ENCODE measurements at regions not wholly inside any gene's neighbourhood (a gene's known extent, or its start where the extent isn't known, plus 50 kb on each side); places are given as distances from the start of the nearest gene placed in this dataset.

DNA sequence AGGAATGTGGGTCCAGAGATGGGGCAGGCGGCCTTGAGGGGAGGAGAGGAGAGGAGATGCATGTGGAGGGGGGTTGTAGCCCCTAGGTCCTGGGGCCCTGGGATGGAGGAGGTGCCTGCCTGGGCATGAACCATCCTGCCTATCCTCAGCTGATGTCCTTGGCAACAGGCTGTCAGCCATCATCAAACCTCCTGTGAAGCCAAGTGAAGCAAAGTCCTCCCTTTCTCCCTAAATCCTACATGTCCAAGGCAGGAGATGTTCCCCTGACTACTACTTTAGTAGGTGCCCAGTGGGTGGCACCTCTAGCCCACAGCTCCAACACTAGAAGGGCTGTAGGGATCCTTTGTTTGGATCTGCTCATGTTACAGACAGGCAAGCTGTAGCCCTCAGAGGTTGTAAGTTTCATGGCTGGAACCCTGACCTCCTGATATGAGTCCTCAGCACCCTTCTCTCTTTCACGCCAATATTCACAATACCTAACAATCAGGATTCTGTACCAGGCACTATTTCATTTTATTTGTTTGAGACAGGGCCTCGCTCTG lies 66.6 kb upstream of the SYPL1 start:
- DNase-seq: no peak
- no peak overlapping the region for H3K4me3 ChIP-seq (replicated peaks in 1 of 3)
- WGBS, 2 donors: 94 to 96% methylated on average over 3 of the region's 3 CpGs
- H3K27ac ChIP-seq: no peak overlapping the region
- H3K27me3 ChIP-seq: no peaks in the 10 kb centered on the region
- H3K4me1 ChIP-seq: peaks cover 3 to 20% of the 10 kb centered on the region in 2 donors
- no peaks in the 10 kb centered on the region for H3K9me3 ChIP-seq
- intact Hi-C loops (cut with DNase I): loop anchor here (2.0 kb wide), 1 partner anchor 282 kb away; no protein-coding TSS in a partner anchor
- TF ChIP-seq CTCF (IDR thresholded peaks at IDR 0.05) (no peak), POLR2A (IDR thresholded peaks at IDR 0.05) (no peak)
- no peaks in the 10 kb centered on the region for H3K36me3 ChIP-seq

DNA sequence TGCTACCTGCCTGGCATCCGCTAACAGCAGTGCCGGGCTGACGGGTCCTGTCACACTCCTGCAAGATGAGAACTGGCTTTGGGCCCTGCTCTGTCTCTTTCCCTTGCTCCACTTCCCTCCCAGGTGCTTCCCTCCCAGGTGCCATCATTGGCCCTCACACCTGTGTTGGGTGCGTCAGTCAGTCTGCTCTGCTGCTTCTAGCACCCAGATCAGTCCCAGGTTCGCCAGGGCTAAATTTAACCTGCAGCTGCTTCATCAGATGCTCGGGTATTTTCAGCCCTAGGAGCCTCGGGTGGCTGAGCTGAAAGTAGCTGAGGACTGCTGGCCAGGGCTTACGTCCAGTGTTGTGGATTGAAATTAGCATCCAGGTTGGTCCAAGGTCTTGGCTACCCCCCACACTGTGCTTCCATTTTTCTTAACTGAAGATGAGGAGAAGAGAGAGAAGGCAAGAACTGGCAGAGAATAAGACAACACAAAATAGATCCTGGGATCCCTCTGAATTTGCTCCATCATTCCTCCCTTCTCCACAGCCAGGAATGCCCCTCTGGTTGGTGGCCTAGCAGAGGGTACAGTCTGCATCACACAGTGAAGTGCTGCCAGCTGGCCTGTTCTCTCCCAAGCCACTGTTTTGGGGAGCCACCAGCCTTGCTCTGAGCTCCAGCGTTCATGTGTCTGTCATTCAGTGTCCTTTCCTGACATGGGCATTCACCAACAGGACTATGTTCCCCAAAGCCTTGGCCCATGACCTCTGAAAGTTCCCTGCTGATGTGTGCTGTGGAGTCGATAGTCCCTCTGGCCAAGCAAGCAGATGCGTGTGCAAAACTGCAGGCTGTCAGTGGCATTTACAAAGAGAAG lies 65.9 kb upstream of the SYPL1 start:
- Histone ChIP-seq H3K36me3 (no peaks in the 10 kb centered on the region), H3K4me3 (replicated peaks in 1 of 3) (no peak overlapping the region), H3K27ac (no peak overlapping the region), H3K27me3 (no peaks in the 10 kb centered on the region), H3K9me3 (no peaks in the 10 kb centered on the region), H3K4me1 (peaks cover 3 to 20% of the 10 kb centered on the region in 2 donors)
- no peak for DNase-seq
- no peak for TF ChIP-seq CTCF (IDR thresholded peaks at IDR 0.05)
- TF ChIP-seq POLR2A (IDR thresholded peaks at IDR 0.05): no peak
- WGBS, 2 donors: 83 to 88% methylated on average over 11 of the region's 11 CpGs
- intact Hi-C loops (cut with DNase I): loop anchor here (2.0 kb wide), 1 partner anchor 283 kb away; no protein-coding TSS in a partner anchor

GRCh38 chr7:106177300-106177690 lies 65.2 kb upstream of the SYPL1 start:
- Histone ChIP-seq H3K4me3 (replicated peaks in 1 of 3) (no peak overlapping the region), H3K36me3 (no peaks in the 10 kb centered on the region), H3K27ac (no peak overlapping the region), H3K4me1 (peaks cover 3 to 20% of the 10 kb centered on the region in 2 donors), H3K9me3 (no peaks in the 10 kb centered on the region), H3K27me3 (no peaks in the 10 kb centered on the region)
- 80 to 85% methylated on average over 4 of the region's 4 CpGs for WGBS, 2 donors
- DNase-seq: no peak
- TF ChIP-seq CTCF (IDR thresholded peaks at IDR 0.05) (no peak), POLR2A (IDR thresholded peaks at IDR 0.05) (no peak)
- intact Hi-C loops (cut with DNase I): no loop called here

DNA sequence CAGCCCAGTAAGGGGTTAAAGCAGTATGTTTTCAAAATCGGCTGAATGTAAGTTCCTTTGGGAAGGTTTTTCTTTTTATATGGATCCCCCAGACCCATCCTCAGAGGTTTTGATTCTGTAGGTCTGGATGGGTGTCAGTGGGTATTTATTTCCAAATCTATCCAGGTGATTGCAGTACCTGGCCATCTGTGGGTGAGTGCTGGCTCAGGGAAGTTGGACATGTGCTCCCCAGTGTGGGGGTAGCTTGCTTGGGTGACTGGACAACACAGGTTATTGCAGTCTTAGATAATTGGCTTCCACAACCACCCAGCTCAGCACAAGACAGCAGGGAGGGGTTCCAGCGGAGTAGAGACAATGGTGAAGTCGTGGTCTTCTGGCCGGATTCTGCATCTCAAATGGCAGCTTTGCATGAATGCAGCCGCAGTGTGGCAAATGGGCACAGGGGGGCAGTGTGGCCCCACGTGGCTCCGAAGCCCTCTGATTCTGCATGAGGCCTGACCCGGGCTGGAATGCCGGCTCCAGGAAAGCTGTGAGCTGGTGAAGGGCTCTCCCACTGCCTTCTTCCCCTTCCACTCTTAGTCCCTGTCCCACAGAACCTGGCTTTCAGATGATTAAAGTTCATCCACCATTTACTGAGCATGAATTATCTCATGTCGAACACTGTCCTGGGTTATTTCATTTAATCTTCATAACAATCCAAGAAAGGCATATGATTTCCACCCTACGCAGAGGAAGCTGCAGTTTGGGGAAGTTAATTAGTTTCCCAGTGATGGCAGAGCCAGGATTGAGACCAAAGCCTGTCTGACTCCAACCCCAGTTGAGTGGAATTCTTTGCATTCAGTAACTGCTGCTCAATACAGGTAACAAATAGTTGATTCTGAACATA lies 64.5 kb upstream of the SYPL1 start:
- intact Hi-C loops (cut with DNase I): no loop called here
- Histone ChIP-seq H3K4me3 (replicated peaks in 1 of 3) (no peak overlapping the region), H3K27ac (no peak overlapping the region), H3K4me1 (peaks cover 3 to 20% of the 10 kb centered on the region in 2 donors), H3K27me3 (no peaks in the 10 kb centered on the region), H3K36me3 (no peaks in the 10 kb centered on the region), H3K9me3 (no peaks in the 10 kb centered on the region)
- DNase-seq: peak; percentile 85 to 88
- TF ChIP-seq POLR2A (IDR thresholded peaks at IDR 0.05): no peak
- peak; percentile 87 to 98 (median 98) for TF ChIP-seq CTCF (IDR thresholded peaks at IDR 0.05)
- 17 to 38% methylated on average over 4 to 11 of the region's 11 CpGs for WGBS, 2 donors

All from thyroid gland (tissue), 4 donors.